Cardiac fibroblast (primary cell): ENCODE measurements at regions not wholly inside any gene's neighbourhood (a gene's known extent, or its start where the extent isn't known, plus 50 kb on each side); places are given as distances from the start of the nearest gene placed in this dataset.

Source experiments
- DNase-seq, 2 donors: peaks; one replicate each; pipeline versions ENCODE4 v3.0.0 to v3.0.0-alpha.2; 2010; ENCODE audit warnings: low read depth in 2 of 2
- H3K4me3 ChIP-seq, 2 donors: replicated peaks in 1 of 2; 1 replicate in 1 of 2; 2 replicates in 1 of 2; pipeline ENCODE4 v1.5.1; 2011; ENCODE audit warnings: low read depth in 2 of 2, low read length in 2 of 2, mild to moderate bottlenecking in 2 of 2, moderate library complexity in 1 of 2
- TF ChIP-seq, protein P1 (sequence below): IDR thresholded peaks from one replicate; pipeline ENCODE4 v1.5.1; 2011; ENCODE audit warnings: low read depth, mild to moderate bottlenecking, low read length, inconsistent platforms

DNA sequence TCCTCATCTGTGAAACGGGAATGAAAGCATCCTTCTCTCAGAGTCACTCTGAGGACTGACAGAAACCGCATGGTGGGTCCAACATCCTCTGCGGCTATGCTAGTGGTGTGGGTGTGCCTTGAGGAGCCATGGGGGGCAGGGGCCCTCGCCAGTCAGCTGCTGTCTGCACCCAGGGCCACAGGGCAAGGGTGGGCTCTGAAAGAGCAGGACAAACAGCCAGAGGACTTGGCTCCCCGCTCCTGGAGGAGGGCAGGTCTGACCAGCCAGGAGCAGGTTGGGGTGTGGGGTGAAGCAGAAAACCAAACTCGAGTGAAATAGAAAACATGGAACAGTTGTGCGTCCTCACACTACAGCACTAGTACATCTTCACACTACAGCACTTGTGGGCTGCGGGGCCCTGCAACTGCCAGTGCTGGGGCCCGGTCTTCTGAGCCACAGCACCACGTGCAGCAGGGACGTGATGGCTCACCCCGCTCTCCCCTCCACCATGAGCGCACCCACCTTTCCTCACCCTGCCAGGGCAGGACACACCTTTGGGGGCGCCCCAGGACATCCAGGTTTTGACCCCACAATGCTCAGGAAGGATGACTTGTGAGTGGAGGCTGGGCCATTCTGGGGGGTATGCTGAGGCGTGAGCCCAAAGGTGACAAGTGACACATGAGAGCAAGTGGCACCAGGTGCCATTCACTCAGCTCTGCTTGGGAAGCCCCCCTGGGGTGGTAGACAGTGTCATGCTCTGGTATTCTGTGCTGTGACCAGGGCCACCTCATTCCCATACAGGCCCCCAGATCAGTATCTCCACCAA is 96.1 kb upstream of the RET start:
- TF ChIP-seq, protein P1, sequence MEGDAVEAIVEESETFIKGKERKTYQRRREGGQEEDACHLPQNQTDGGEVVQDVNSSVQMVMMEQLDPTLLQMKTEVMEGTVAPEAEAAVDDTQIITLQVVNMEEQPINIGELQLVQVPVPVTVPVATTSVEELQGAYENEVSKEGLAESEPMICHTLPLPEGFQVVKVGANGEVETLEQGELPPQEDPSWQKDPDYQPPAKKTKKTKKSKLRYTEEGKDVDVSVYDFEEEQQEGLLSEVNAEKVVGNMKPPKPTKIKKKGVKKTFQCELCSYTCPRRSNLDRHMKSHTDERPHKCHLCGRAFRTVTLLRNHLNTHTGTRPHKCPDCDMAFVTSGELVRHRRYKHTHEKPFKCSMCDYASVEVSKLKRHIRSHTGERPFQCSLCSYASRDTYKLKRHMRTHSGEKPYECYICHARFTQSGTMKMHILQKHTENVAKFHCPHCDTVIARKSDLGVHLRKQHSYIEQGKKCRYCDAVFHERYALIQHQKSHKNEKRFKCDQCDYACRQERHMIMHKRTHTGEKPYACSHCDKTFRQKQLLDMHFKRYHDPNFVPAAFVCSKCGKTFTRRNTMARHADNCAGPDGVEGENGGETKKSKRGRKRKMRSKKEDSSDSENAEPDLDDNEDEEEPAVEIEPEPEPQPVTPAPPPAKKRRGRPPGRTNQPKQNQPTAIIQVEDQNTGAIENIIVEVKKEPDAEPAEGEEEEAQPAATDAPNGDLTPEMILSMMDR, result no peak
- DNase-seq, result no peak
- no peak overlapping the region for H3K4me3 ChIP-seq

DNA sequence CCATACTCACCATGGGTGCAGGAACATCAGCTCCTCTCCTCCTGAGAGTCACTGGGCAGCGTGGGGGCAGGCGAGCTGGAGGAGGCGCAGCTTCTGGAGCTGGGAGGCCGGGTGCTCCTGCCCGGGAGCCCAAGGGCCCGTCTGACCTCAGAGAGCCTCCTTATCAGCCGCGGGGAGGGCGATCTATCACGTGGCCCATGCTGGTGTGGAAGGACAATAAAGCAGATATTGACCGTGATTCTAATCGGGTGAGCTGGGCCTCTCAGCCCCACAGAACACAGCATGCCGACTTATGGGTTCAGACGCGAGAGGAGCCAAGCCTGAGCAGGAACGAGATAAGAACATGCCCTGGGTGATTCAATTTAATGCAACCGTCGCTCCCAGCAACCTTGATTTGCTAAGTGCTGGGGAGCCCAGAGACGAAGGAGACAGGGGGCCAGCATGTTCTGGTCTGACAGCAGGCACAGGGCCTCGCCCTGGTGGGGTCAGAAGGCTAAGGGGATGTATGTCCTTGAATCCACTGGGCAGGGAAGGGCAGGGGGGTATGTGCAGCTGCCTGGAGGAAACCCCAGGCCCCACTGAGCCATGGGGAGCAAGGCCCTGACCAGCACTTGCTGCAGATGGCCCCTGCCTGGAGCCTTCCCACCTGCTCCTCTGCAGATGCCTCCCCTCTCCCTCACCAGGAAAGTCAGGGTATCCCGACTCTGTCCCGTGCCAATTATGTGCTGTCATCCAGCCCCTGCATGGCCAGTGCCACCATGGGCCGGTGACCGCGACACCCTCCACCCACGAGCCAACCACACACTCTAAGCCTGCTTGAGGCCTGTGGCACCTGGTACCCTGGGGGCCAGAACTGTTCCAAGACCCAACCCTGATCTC is 95.3 kb upstream of the RET start:
- no peak overlapping the region for H3K4me3 ChIP-seq
- DNase-seq, result no peak
- TF ChIP-seq, protein P1, result no peak

DNA sequence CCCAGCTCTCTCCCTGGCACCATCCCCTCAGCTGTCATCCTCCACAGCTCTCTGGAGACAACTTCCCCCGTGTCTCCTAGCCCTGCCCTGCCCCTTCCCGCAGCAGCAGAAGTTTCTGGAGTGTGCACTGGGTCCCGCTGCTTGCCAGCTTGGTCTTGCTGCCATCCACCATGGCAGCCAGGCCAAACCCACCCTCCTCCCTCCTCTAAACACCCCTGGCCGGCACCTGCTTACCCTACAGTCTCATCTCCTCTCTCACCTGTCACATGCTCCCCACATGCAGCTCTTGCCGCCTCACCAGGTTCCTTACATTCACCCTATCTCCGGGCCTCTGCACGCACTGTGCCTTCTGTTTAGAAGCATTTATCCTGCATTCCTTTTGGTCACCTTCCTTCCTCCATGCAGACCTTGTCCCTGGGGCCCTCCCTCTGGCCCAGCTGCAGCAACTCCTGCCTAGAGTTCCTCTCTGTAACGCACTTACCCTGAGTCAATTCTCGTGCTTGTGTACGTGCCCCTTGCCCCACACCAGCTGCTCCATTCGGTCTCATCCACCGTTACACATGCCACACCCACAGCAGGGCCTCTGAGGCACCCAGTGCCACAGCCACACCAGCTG is 93.9 kb upstream of the RET start:
- TF ChIP-seq, protein P1, result no peak
- no peak overlapping the region for H3K4me3 ChIP-seq
- DNase-seq, result no peak

DNA sequence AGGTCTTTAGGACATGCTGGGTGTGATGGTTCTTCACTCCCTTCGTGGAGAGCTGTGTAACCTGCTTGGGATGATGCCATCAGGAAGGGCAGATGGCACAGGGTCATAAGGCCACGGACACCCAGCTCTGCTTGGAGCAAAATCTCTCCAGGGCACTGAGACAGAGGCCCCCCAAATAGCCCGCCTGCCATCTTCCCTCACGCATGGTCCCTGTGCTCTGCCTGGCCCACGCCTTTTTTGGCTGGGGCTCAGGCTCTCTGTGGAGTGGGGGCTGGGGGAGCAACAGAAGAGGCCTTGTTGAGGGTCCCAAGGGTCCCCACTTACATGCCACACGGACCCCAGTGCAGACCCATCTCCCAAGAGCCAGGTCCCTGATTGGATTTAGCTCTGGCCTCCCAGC is 93.3 kb upstream of the RET start:
- DNase-seq, result no peak
- no peak overlapping the region for H3K4me3 ChIP-seq
- TF ChIP-seq, protein P1, result no peak

DNA sequence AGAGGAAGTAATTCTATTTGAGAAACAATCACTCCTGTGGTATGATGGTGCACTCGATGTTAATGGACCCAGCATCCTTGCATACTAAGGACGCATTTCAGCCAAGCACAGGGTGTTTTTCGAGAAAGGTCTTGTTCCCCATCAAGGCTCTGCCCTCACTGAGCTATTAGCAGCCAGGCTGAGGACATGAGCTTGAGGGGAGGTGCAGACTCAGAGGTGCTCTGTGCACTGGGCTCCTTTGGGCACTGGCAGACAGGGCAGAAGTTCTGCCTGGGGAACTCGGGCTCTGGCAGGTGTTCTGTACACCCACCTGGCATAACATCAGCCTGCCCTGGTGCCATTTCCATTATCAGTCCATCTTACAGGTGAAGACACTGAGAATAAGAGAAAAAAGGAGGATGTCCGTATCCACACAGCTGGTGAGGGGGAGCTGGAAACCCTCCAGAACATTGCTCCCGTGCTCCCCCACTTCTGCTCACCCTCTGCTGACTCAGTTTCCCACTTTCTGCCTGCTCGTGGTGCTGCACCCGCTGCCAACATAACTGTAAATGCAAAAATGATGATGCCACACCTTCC is 92.7 kb upstream of the RET start:
- no peak for DNase-seq
- TF ChIP-seq, protein P1, result no peak
- H3K4me3 ChIP-seq, result no peak overlapping the region

DNA sequence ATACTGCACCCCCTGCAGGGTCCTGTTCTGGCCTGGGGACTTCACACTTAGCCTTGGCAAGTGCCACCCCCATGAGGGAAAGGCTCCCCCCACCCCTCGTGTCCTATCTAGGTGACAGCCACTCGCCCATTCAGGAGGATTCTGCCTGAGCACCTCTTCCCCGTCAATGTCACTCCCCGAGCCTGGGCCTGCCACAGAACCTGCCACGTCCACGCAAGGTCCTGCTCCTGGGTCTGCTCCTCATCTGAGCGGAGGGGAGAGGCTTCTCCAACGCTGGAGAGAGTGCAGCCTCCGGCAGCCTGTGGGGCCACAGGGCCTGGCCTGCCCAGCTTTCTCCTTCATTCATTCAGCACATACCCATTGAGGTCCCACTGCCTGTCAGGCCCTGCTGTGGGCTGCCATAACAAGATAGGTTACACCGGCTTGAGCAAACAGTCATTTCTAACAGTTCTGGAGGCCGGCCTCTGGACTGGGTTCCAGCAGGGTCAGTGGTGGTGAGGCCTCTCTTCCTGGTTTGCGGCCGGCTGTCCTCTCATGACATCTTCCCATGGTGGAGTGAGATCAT is 92.0 kb upstream of the RET start:
- TF ChIP-seq, protein P1, result no peak
- DNase-seq, result no peak
- H3K4me3 ChIP-seq, result no peak overlapping the region
